Stimulated activated CD8-positive, alpha-beta memory T cell treated with anti-CD3 and anti-CD28 coated beads, Interleukin-15, amount 100 ng/mL, for 4 hours (primary cell): ENCODE measurements at regions not wholly inside any gene's neighbourhood (a gene's known extent, or its start where the extent isn't known, plus 50 kb on each side); places are given as distances from the start of the nearest gene placed in this dataset.
"Not testable (repeated sequence)": the region's sequence is repeated elsewhere in the genome, so short reads cannot be mapped to it uniquely, and the experiment has no call there.

ENCODE experiments used
- DNase-seq, 2 donors: peaks; one replicate each; pipeline ENCODE4 v3.0.0-alpha.2; 2020; ENCODE audit warnings: low read depth in 2 of 2

- no peak for DNase-seq
Observed at GRCh38 chr21:15431053-15431452, 298.7 kb upstream of the USP25 start.

- DNase-seq, result no peak
Observed at GRCh38 chr21:15433091-15433490, 296.7 kb upstream of the USP25 start.

GRCh38 chr21:15434163-15434905 is 295.4 kb upstream of the USP25 start:
- DNase-seq, result no peak

- DNase-seq, result no peak
Observed at GRCh38 chr21:15436031-15436430, 293.8 kb upstream of the USP25 start.

GRCh38 chr21:15437883-15438282 is 291.9 kb upstream of the USP25 start:
- DNase-seq, result no peak

GRCh38 chr21:15439726-15440125 is 290.1 kb upstream of the USP25 start:
- DNase-seq, result no peak

- DNase-seq, result no peak
Observed at GRCh38 chr21:15441060-15441493, 288.7 kb upstream of the USP25 start.

- no peak for DNase-seq
Observed at GRCh38 chr21:15441992-15442391, 287.8 kb upstream of the USP25 start.

- no peak for DNase-seq
Observed at GRCh38 chr21:15442743-15443469, 286.9 kb upstream of the USP25 start.

GRCh38 chr21:15443740-15444117 is 286.1 kb upstream of the USP25 start:
- no peak for DNase-seq

- no peak for DNase-seq
Observed at GRCh38 chr21:15444118-15444960, 285.4 kb upstream of the USP25 start.

- no peak for DNase-seq
Observed at GRCh38 chr21:15445327-15445726, 284.5 kb upstream of the USP25 start.

GRCh38 chr21:15446223-15446622 is 283.6 kb upstream of the USP25 start:
- no peak for DNase-seq

- no peak for DNase-seq
Observed at GRCh38 chr21:15449556-15449955, 280.2 kb upstream of the USP25 start.

- DNase-seq, result no peak
Observed at GRCh38 chr21:15453261-15453660, 276.5 kb upstream of the USP25 start.

- DNase-seq, result not testable (repeated sequence)
Observed at GRCh38 chr21:15453785-15454184, 276.0 kb upstream of the USP25 start.

GRCh38 chr21:15454931-15455330 is 274.9 kb upstream of the USP25 start:
- DNase-seq, result not testable (repeated sequence)

GRCh38 chr21:15455819-15456462 is 273.8 kb upstream of the USP25 start:
- no peak for DNase-seq

- no peak for DNase-seq
Observed at GRCh38 chr21:15457965-15458364, 271.8 kb upstream of the USP25 start.

- no peak for DNase-seq
Observed at GRCh38 chr21:15462092-15462491, 267.7 kb upstream of the USP25 start.

- DNase-seq, result no peak
Observed at GRCh38 chr21:15466329-15466728, 263.5 kb upstream of the USP25 start.

GRCh38 chr21:15468368-15468767 is 261.4 kb upstream of the USP25 start:
- DNase-seq, result no peak
